Keratinocyte (primary cell): ENCODE measurements at regions not wholly inside any gene's neighbourhood (a gene's known extent, or its start where the extent isn't known, plus 50 kb on each side); places are given as distances from the start of the nearest gene placed in this dataset.

Experiments
- DNase-seq: peaks from one replicate; pipeline ENCODE4 v3.0.0-alpha.2; 2011; ENCODE audit warnings: low read depth, missing footprints, low spot score
- FAIRE-seq: peaks from 2 replicates; lab custom pipeline; 2011; peaks lifted over from hg19 to GRCh38; lab: Jason Lieb, UNC
- H2AFZ ChIP-seq: 2 replicates; pipeline ENCODE4 v1.6.0; 2012; ENCODE audit warnings: low read length, control low read depth, inconsistent platforms; ENCODE audit not compliant: control insufficient read depth
- H3K27ac ChIP-seq: 2 replicates; pipeline ENCODE4 v1.5.1; 2011; ENCODE audit warnings: low read length; ENCODE audit not compliant: control insufficient read depth, insufficient read depth
- H3K27me3 ChIP-seq: 3 replicates; pipeline ENCODE4 v1.6.0; 2011; ENCODE audit warnings: low read length; ENCODE audit not compliant: control insufficient read depth, insufficient read depth; ENCODE audit errors: extremely low read depth
- H3K36me3 ChIP-seq, 2 experiments: 2 replicates in 1 of 2; 3 replicates in 1 of 2; pipeline ENCODE4 v1.5.1; 2011; ENCODE audit warnings: low read length in 2 of 2, mild to moderate bottlenecking in 1 of 2; ENCODE audit not compliant: control insufficient read depth in 2 of 2, insufficient read depth in 2 of 2; ENCODE audit errors: extremely low read depth in 1 of 2
- H3K4me1 ChIP-seq: 3 replicates; pipeline ENCODE4 v1.5.1; 2011; ENCODE audit warnings: low read length; ENCODE audit not compliant: control insufficient read depth, insufficient read depth; ENCODE audit errors: extremely low read depth
- H3K4me2 ChIP-seq: 3 replicates; pipeline ENCODE4 v1.6.0; 2011; ENCODE audit warnings: low read depth, low read length; ENCODE audit not compliant: control insufficient read depth, insufficient read depth; ENCODE audit errors: extremely low read depth
- H3K4me3 ChIP-seq, 3 experiments: fragments of 200-600 bp in 1 of 3; sonication (generic) in 1 of 3; 2 replicates in 2 of 3; 3 replicates in 1 of 3; pipeline ENCODE4 v1.5.1; 2011 to 2016; ENCODE audit warnings: low read length in 3 of 3, mild to moderate bottlenecking in 3 of 3, control low read depth in 2 of 3, inconsistent platforms in 1 of 3, low read depth in 1 of 3, mixed read lengths in 1 of 3, mixed run types in 1 of 3, moderate library complexity in 1 of 3; ENCODE audit not compliant: control insufficient read depth in 2 of 3, insufficient read depth in 2 of 3; ENCODE audit errors: extremely low read depth in 1 of 3
- H3K79me2 ChIP-seq: 2 replicates; pipeline ENCODE4 v1.6.0; 2012; ENCODE audit warnings: low read length; ENCODE audit not compliant: control insufficient read depth, insufficient read depth
- H3K9ac ChIP-seq: 3 replicates; pipeline ENCODE4 v1.6.0; 2011; ENCODE audit warnings: low read length; ENCODE audit not compliant: control insufficient read depth, insufficient read depth; ENCODE audit errors: extremely low read depth
- H3K9me1 ChIP-seq: 3 replicates; pipeline ENCODE4 v1.6.0; 2011; ENCODE audit warnings: low read length; ENCODE audit not compliant: control insufficient read depth, insufficient read depth; ENCODE audit errors: extremely low read depth
- H3K9me3 ChIP-seq: 2 replicates; pipeline ENCODE4 v1.5.1; 2012; ENCODE audit warnings: low read depth, low read length; ENCODE audit not compliant: control insufficient read depth
- H4K20me1 ChIP-seq: 3 replicates; pipeline ENCODE4 v1.6.0; 2011; ENCODE audit warnings: low read length; ENCODE audit not compliant: control insufficient read depth, insufficient read depth; ENCODE audit errors: extremely low read depth
- EZH2 ChIP-seq: IDR thresholded peaks from one replicate; pipeline ENCODE4 v1.6.1; 2012; ENCODE audit warnings: inconsistent platforms, mild to moderate bottlenecking, low read length, moderate library complexity
- dilution Hi-C: fragments of 300-500 bp; cut with MboI; formaldehyde crosslinking; loops from one replicate; pipeline ENCODE4 v1.7.0; 2020; ENCODE audit warnings: low sequenced_read_pairs; ENCODE audit not compliant: extremely low pct_ligation_motif_present
- TF ChIP-seq, protein P1 (sequence below), 3 experiments: IDR thresholded peaks in 1 of 3; conservative IDR thresholded peaks in 1 of 3; optimal IDR thresholded peaks in 1 of 3; 2 replicates in 2 of 3; 3 replicates in 1 of 3; pipeline versions ENCODE3 to v1.5.1; 2011; ENCODE audit warnings: low read length in 3 of 3, mild to moderate bottlenecking in 3 of 3, moderate library complexity in 2 of 3, control low read depth in 1 of 3, inconsistent platforms in 1 of 3; ENCODE audit not compliant: insufficient read depth in 2 of 3; ENCODE audit errors: extremely low read depth in 1 of 3

DNA sequence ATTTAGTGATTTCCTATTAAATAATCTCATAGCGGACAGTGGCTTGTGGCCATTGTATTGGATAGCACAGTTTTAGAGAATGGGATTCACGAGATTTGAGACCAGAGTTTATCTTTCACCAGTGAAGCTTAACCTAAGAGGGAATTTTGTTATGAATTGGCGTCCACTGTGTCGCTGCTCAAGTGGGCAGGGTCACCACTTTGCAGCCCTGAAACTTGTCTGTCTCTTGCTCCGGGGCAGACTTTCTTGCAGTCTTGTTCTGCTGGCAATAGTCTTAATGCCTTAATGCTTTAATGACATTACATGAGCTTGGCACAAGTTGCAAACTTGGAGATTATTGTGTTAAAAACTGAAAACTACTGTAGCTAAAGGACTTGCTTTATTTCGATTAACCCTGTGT, 72.8 kb upstream of the PPM1H start:
- dilution Hi-C loops: no loop called here
- FAIRE-seq (no peak), DNase-seq (no peak)
- H3K4me1 ChIP-seq: no peaks in the 10 kb centered on the region
- H3K9ac ChIP-seq: no peak overlapping the region
- H3K9me1 ChIP-seq: no peaks in the 10 kb centered on the region
- TF ChIP-seq, protein P1, sequence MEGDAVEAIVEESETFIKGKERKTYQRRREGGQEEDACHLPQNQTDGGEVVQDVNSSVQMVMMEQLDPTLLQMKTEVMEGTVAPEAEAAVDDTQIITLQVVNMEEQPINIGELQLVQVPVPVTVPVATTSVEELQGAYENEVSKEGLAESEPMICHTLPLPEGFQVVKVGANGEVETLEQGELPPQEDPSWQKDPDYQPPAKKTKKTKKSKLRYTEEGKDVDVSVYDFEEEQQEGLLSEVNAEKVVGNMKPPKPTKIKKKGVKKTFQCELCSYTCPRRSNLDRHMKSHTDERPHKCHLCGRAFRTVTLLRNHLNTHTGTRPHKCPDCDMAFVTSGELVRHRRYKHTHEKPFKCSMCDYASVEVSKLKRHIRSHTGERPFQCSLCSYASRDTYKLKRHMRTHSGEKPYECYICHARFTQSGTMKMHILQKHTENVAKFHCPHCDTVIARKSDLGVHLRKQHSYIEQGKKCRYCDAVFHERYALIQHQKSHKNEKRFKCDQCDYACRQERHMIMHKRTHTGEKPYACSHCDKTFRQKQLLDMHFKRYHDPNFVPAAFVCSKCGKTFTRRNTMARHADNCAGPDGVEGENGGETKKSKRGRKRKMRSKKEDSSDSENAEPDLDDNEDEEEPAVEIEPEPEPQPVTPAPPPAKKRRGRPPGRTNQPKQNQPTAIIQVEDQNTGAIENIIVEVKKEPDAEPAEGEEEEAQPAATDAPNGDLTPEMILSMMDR (optimal IDR thresholded peaks at IDR 0.05 in 1 of 3, IDR thresholded peaks at IDR 0.05 in 1 of 3, conservative IDR thresholded peaks at IDR 0.05 in 1 of 3; ENCODE audit: extremely low read depth in 1 of 3, insufficient read depth in 2 of 3, low read length in 3 of 3): no peak
- TF ChIP-seq EZH2: no peak
- no peaks in the 10 kb centered on the region for H3K79me2 ChIP-seq
- no peaks in the 10 kb centered on the region for H4K20me1 ChIP-seq
- no peak overlapping the region for H2AFZ ChIP-seq
- no peaks in the 10 kb centered on the region for H3K9me3 ChIP-seq
- H3K4me3 ChIP-seq: no peak overlapping the region
- no peak overlapping the region for H3K4me2 ChIP-seq
- H3K36me3 ChIP-seq: no peaks in the 10 kb centered on the region
- no peaks in the 10 kb centered on the region for H3K27me3 ChIP-seq
- H3K27ac ChIP-seq: no peak overlapping the region

DNA sequence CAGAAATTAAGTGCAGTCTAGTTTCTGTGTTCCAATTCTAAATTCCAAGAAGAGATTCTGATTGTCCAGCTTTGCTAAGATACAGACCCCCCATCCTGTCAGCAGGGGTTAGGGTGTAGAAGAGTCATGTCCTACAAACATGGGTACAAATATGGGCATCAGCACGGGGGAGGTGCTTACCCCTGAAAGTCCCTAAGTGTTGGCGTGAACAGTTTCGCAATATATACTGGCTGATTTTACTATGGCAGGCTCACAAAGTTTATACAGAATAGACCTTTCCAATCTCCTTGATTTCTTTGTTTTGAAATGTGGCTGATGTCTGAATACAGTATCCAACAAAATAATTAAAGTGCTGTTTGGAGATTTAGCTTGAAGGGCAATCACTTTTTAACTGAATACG, 71.6 kb upstream of the PPM1H start:
- Histone ChIP-seq H3K27me3 (no peaks in the 10 kb centered on the region), H4K20me1 (no peaks in the 10 kb centered on the region), H3K9me3 (no peaks in the 10 kb centered on the region), H3K79me2 (no peaks in the 10 kb centered on the region), H3K9me1 (no peaks in the 10 kb centered on the region), H3K36me3 (no peaks in the 10 kb centered on the region), H3K27ac (no peak overlapping the region), H2AFZ (no peak overlapping the region), H3K4me3 (no peak overlapping the region), H3K4me1 (no peaks in the 10 kb centered on the region), H3K9ac (no peak overlapping the region), H3K4me2 (no peak overlapping the region)
- FAIRE-seq (no peak), DNase-seq (no peak)
- TF ChIP-seq EZH2: no peak
- TF ChIP-seq, protein P1 (optimal IDR thresholded peaks at IDR 0.05 in 1 of 3, IDR thresholded peaks at IDR 0.05 in 1 of 3, conservative IDR thresholded peaks at IDR 0.05 in 1 of 3; ENCODE audit: extremely low read depth in 1 of 3, insufficient read depth in 2 of 3, low read length in 3 of 3): no peak
- dilution Hi-C loops: no loop called here
